Stimulated activated CD4-positive, alpha-beta T cell treated with anti-CD3 and anti-CD28 coated beads, Interleukin-12 subunit alpha, Interleukin-12 subunit beta, amount 100 ng/mL, for 48 hours (primary cell): ENCODE measurements at regions not wholly inside any gene's neighbourhood (a gene's known extent, or its start where the extent isn't known, plus 50 kb on each side); places are given as distances from the start of the nearest gene placed in this dataset.
"Not testable (repeated sequence)": the region's sequence is repeated elsewhere in the genome, so short reads cannot be mapped to it uniquely, and the experiment has no call there.

ENCODE experiments used
- DNase-seq, 3 donors: peaks; one replicate each; pipeline ENCODE4 v3.0.0-alpha.2; 2020; ENCODE audit warnings: low read depth in 2 of 3, low spot score in 1 of 3

GRCh38 chr1:238778113-238778512, 608.3 kb upstream of the CHRM3 start:
- DNase-seq: no peak

- no peak for DNase-seq
Observed at GRCh38 chr1:238777551-238777950, 608.8 kb upstream of the CHRM3 start.

- DNase-seq: no peak
Observed at GRCh38 chr1:238776126-238776525, 610.2 kb upstream of the CHRM3 start.

- DNase-seq: no peak
Observed at GRCh38 chr1:238772322-238772721, 614.0 kb upstream of the CHRM3 start.

GRCh38 chr1:238767321-238767720, 619.0 kb upstream of the CHRM3 start:
- no peak for DNase-seq

- DNase-seq: no peak
Observed at GRCh38 chr1:238764779-238765178, 621.6 kb upstream of the CHRM3 start.

GRCh38 chr1:238753252-238753651, 633.1 kb upstream of the CHRM3 start:
- DNase-seq: no peak

GRCh38 chr1:238752327-238752726, 634.0 kb upstream of the CHRM3 start:
- DNase-seq: no peak

- no peak for DNase-seq
Observed at GRCh38 chr1:238745069-238745468, 641.3 kb upstream of the CHRM3 start.

- DNase-seq: no peak
Observed at GRCh38 chr1:238738892-238739291, 647.5 kb upstream of the CHRM3 start.

GRCh38 chr1:238727670-238728069, 658.7 kb upstream of the CHRM3 start:
- DNase-seq: no peak

- no peak for DNase-seq
Observed at GRCh38 chr1:238722812-238723211, 663.6 kb upstream of the CHRM3 start.

- no peak for DNase-seq
Observed at GRCh38 chr1:238710697-238711096, 675.7 kb upstream of the CHRM3 start.

- no peak for DNase-seq
Observed at GRCh38 chr1:238701024-238701423, 685.3 kb upstream of the CHRM3 start.

- no peak for DNase-seq
Observed at GRCh38 chr1:238690415-238690814, 696.0 kb upstream of the CHRM3 start.

- DNase-seq: not testable (repeated sequence)
Observed at GRCh38 chr1:238684576-238684975, 701.8 kb upstream of the CHRM3 start.

GRCh38 chr1:238681451-238681850, 704.9 kb upstream of the CHRM3 start:
- no peak for DNase-seq

GRCh38 chr1:238681021-238681420, 705.3 kb upstream of the CHRM3 start:
- no peak for DNase-seq

GRCh38 chr1:238677567-238677966, 708.8 kb upstream of the CHRM3 start:
- DNase-seq: no peak

- no peak for DNase-seq
Observed at GRCh38 chr1:238675221-238675620, 711.1 kb upstream of the CHRM3 start.

GRCh38 chr1:238674316-238674715, 712.1 kb upstream of the CHRM3 start:
- DNase-seq: no peak

GRCh38 chr1:238673561-238673960, 712.8 kb upstream of the CHRM3 start:
- DNase-seq: no peak

- DNase-seq: no peak
Observed at GRCh38 chr1:238672806-238673205, 713.6 kb upstream of the CHRM3 start.

- no peak for DNase-seq
Observed at GRCh38 chr1:238672262-238672661, 714.1 kb upstream of the CHRM3 start.
